ENCODE measurements at regions not wholly inside any gene's neighbourhood (a gene's known extent, or its start where the extent isn't known, plus 50 kb on each side); places are given as distances from the start of the nearest gene placed in this dataset.

DNA sequence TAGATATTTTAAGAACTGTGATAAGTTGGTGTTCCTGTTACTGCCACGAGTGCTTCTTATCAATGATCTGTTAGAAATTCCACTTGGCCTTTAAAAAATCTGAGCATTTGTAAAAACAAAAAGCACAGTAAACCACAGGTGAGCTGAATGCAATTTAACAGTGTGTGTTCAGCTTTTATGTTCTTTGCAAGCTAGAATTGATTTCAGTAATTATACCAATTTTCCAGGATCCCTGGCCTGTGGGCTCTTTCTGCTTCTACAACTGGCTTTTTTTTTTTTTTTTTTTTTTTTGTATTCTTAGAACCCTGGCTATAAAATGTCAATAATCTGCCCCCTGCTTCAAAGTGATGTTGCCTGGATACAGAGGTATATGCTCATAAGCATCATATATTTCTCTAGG is 548.5 kb upstream of the SLC8A1 start:
- Histone ChIP-seq H3K36me3 (replicated peaks; ENCODE audit: low read depth, low read length) (no peaks in the 10 kb centered on the region), H3K9me3 (ENCODE audit: insufficient read depth, low read length) (no peaks in the 10 kb centered on the region), H2AFZ (ENCODE audit: low read depth, low read length) (no peak overlapping the region), H4K20me1 (ENCODE audit: insufficient read depth, low read length) (no peaks in the 10 kb centered on the region), H3K4me1 (ENCODE audit: low read length) (no peaks in the 10 kb centered on the region), H3K4me3 (ENCODE audit: low read length) (no peak overlapping the region), H3K79me2 (ENCODE audit: low read length) (no peaks in the 10 kb centered on the region), H3K27me3 (ENCODE audit: low read depth, low read length) (no peaks in the 10 kb centered on the region), H3K4me2 (ENCODE audit: low read length) (no peak overlapping the region), H3K9ac (ENCODE audit: low read length) (no peak overlapping the region), H3K27ac (ENCODE audit: low read length) (no peak overlapping the region)
- no peak for TF ChIP-seq EZH2phosphoT487 (IDR thresholded peaks at IDR 0.05; ENCODE audit: low read depth)
- TF ChIP-seq, protein P1, sequence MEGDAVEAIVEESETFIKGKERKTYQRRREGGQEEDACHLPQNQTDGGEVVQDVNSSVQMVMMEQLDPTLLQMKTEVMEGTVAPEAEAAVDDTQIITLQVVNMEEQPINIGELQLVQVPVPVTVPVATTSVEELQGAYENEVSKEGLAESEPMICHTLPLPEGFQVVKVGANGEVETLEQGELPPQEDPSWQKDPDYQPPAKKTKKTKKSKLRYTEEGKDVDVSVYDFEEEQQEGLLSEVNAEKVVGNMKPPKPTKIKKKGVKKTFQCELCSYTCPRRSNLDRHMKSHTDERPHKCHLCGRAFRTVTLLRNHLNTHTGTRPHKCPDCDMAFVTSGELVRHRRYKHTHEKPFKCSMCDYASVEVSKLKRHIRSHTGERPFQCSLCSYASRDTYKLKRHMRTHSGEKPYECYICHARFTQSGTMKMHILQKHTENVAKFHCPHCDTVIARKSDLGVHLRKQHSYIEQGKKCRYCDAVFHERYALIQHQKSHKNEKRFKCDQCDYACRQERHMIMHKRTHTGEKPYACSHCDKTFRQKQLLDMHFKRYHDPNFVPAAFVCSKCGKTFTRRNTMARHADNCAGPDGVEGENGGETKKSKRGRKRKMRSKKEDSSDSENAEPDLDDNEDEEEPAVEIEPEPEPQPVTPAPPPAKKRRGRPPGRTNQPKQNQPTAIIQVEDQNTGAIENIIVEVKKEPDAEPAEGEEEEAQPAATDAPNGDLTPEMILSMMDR (IDR thresholded peaks at IDR 0.05; ENCODE audit: low read depth, low read length) = no peak

DNA sequence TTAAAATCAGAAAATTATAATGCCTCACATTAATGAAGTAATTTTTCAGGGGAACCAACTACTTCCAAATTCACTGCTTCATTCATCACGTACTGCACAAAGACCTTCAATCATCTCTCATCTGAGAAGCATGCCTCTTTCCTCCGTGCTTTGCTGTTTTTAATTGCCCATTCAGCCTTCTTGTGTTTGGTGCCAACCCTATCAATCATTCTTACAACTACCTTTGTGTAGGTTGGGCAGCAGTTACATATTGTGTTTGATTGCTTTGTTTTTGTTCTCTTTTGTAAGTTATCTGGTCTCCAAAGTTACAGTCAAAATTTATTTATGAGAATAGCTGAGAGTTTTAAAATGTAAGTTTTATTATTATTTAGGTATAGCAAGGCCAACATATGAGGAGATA is 549.0 kb upstream of the SLC8A1 start:
- H4K20me1 ChIP-seq (ENCODE audit: insufficient read depth, low read length) = no peaks in the 10 kb centered on the region

DNA sequence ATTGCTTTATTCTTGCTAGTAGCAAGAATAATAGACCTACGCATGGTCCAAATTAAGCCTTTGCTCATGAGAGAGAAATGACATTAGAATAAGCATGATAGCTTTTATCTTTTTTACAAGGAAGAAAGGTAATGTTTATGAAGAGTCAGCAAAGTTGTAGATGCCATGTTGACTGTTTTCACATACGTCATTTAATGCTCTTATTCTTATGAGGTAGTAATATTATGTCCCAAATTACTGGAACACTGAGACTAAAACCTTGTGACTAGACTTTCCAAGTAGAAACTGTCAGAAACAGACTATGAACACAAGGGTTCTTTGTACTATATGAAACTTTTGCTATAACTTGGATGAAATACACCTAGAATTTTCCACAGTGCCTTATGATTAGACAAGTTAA is 552.8 kb upstream of the SLC8A1 start:
- Histone ChIP-seq H3K79me2 (ENCODE audit: low read length) (no peaks in the 10 kb centered on the region), H3K4me2 (ENCODE audit: low read length) (no peak overlapping the region), H3K9ac (ENCODE audit: low read length) (no peak overlapping the region), H3K4me3 (ENCODE audit: low read length) (no peak overlapping the region), H3K9me3 (ENCODE audit: insufficient read depth, low read length) (no peaks in the 10 kb centered on the region), H3K27me3 (ENCODE audit: low read depth, low read length) (no peaks in the 10 kb centered on the region), H3K36me3 (replicated peaks; ENCODE audit: low read depth, low read length) (no peaks in the 10 kb centered on the region), H3K27ac (ENCODE audit: low read length) (no peak overlapping the region), H3K4me1 (ENCODE audit: low read length) (no peaks in the 10 kb centered on the region), H4K20me1 (ENCODE audit: insufficient read depth, low read length) (no peaks in the 10 kb centered on the region), H2AFZ (ENCODE audit: low read depth, low read length) (no peak overlapping the region)
- TF ChIP-seq, protein P1 (IDR thresholded peaks at IDR 0.05; ENCODE audit: low read depth, low read length) = no peak
- no peak for TF ChIP-seq EZH2phosphoT487 (IDR thresholded peaks at IDR 0.05; ENCODE audit: low read depth)

More for the DNA sequence above, 549.0 kb upstream of the SLC8A1 start:
- Histone ChIP-seq H3K79me2 (ENCODE audit: low read length) (no peaks in the 10 kb centered on the region), H3K27me3 (ENCODE audit: low read depth, low read length) (no peaks in the 10 kb centered on the region), H3K9me3 (ENCODE audit: insufficient read depth, low read length) (no peaks in the 10 kb centered on the region), H3K4me1 (ENCODE audit: low read length) (no peaks in the 10 kb centered on the region), H3K9ac (ENCODE audit: low read length) (no peak overlapping the region), H3K36me3 (replicated peaks; ENCODE audit: low read depth, low read length) (no peaks in the 10 kb centered on the region), H2AFZ (ENCODE audit: low read depth, low read length) (no peak overlapping the region), H3K4me3 (ENCODE audit: low read length) (no peak overlapping the region), H3K4me2 (ENCODE audit: low read length) (no peak overlapping the region), H3K27ac (ENCODE audit: low read length) (no peak overlapping the region)
- TF ChIP-seq, protein P1 (IDR thresholded peaks at IDR 0.05; ENCODE audit: low read depth, low read length) = no peak

DNA sequence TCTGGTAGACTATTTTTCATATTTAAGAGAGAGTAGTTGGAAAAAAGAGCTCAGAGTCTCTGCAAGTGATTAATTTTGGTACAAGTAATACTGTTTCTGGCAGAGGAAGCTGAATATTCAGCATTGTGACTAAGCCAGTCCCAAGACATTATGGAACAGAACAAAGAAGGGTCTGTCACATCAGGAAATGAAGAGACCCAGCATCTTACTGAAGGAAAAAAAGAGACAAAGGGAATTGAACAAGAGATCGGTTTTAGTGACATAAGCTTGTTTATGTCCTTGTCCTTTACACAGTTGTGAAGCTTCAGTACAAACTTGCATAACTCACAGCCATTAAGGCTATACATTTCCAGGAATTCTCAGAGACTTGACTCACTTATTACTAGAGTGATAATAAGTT is 568.5 kb upstream of the SLC8A1 start:
- Histone ChIP-seq H3K4me2 (ENCODE audit: low read length) (no peak overlapping the region), H3K36me3 (replicated peaks; ENCODE audit: low read depth, low read length) (no peaks in the 10 kb centered on the region), H3K79me2 (ENCODE audit: low read length) (no peaks in the 10 kb centered on the region), H3K9me3 (ENCODE audit: insufficient read depth, low read length) (no peaks in the 10 kb centered on the region), H3K4me3 (ENCODE audit: low read length) (no peak overlapping the region), H4K20me1 (ENCODE audit: insufficient read depth, low read length) (no peaks in the 10 kb centered on the region), H3K27ac (ENCODE audit: low read length) (no peak overlapping the region), H2AFZ (ENCODE audit: low read depth, low read length) (no peak overlapping the region), H3K9ac (ENCODE audit: low read length) (no peak overlapping the region), H3K4me1 (ENCODE audit: low read length) (peaks cover 30% of the 10 kb centered on the region), H3K27me3 (ENCODE audit: low read depth, low read length) (no peaks in the 10 kb centered on the region)
- TF ChIP-seq, protein P1 (IDR thresholded peaks at IDR 0.05; ENCODE audit: low read depth, low read length) = no peak
- no peak for TF ChIP-seq EZH2phosphoT487 (IDR thresholded peaks at IDR 0.05; ENCODE audit: low read depth)
